C4-2B (cell line): ENCODE measurements at regions not wholly inside any gene's neighbourhood (a gene's known extent, or its start where the extent isn't known, plus 50 kb on each side); places are given as distances from the start of the nearest gene placed in this dataset.

Source experiments
- CTCF ChIP-seq: fragments of 450-650 bp; conservative IDR thresholded peaks from 2 replicates; pipeline ENCODE4 v1.5.1; 2017; ENCODE audit warnings: mild to moderate bottlenecking
- ZFX ChIP-seq: fragments of 450-650 bp; IDR thresholded peaks from 2 replicates; pipeline ENCODE4 v1.6.1; 2017

GRCh38 chr20:29296256-29297230 is 1960.9 kb upstream of the DEFB115 start:
- TF ChIP-seq CTCF, result no peak
- TF ChIP-seq ZFX, result no peak
